Renal pelvis (tissue), 1 donor: ENCODE measurements at regions not wholly inside any gene's neighbourhood (a gene's known extent, or its start where the extent isn't known, plus 50 kb on each side); places are given as distances from the start of the nearest gene placed in this dataset.

ENCODE experiments used
- DNase-seq: peaks from one replicate; pipeline ENCODE4 v3.0.0-alpha.2; 2013

DNA sequence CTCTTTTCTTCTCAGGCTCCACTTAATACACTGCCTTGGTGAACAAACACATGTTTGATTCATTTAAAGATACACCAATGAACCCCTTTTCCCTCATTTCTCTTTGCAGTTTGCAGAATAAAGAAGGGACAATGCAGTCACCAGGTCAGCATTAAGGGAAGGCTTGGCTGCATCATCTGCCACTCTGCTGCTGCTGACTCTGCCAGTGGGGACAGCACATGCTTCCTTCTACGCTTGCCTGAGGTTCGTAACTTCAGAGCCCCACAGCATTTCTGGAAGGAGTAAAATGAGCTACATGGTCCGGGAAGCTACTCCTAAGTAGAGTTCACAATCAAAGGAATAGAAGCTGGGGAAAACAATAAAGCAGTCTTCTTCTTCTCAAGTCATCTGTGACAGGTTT lies 178.9 kb upstream of the GATB start:
- no peak for DNase-seq

DNA sequence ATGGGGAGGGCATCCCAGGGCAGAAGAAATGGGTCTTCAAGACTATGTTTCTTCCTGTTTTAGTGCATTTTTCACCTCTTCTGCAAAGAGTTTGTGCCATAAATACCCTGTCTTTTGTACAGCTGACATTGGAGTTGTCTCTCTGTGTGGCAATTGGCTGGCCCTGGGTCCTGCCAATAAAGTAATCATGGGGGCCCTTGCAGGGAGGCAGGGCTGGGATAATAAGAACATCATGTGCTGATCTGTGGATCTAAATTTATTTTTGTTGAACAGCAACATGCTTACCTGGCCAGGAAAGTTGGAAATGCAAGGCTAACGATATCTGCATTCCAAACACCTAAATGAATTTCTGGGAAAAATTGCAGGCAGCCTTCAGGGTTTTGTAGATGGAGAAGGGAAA lies 174.6 kb upstream of the GATB start:
- no peak for DNase-seq

DNA sequence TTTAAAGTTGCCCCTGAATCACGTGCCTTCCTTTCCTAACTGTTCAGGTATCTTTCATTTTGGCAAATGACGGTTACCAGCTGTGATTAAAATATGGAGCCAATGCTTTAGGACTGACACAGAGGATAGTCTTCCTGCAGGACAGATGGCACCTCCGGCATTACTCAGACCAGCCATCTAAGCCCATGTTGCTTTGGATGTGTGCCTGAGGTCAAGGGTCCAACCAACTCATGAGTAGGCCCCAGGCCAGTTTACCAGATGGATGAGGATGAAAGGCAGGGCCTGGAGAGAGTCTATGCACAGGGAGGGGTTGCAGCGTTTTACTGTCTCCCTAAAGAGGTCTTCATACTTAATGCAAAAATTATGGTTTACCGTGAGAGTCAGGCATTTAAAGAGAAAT lies 174.0 kb upstream of the GATB start:
- DNase-seq, result no peak

DNA sequence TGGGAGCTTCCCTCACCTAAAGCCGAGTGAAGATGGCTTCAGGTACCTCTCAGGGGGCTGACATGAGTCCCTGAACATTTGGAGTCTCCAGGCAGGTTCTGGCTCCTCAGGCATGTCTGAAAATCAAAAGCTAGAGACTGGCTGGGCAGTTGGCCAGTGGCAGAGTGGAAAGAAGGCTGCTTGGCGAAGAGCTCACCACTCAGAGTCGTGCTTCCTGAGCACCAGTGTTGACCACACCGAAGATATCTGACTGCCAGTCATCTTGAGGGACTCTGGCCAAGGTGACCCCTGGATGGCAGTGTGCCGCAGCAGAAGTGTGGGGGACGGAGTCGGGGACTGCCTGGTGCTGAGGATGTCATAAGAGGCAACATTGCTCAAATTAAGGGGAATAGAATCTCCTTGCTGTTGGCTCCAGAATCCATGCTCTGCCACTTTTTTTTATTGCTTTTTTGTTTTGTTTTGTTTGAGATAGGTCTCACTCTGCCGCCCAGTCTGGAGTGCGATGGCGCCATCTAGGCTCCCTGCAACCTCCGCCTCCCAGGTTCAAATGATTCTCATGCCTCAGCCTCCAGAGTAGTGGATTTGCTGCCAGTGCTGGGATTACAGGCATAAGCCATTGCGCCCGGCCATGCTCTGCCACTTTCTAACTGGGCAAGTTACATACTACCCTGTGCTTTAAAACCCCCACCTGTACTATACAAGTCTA lies 172.5 kb upstream of the GATB start:
- DNase-seq, result no peak

DNA sequence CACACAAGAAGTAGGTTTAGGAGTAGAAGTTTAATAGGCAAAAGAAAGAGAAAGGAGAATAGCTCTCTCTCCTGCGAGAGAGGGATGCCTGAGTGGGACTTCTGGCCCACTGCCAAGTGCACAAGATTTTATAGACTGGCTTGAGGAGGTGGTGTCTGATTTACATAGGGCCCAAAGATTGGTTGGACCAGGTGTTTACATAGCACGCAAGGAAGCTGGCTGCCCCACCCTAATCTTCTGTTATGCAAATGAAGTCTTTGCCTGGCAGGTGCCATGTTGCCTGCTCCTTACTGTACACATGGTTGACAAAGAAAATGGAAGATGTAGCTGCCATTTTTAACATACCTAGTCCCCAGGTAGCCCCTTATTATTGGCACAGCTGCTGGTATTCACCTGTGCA lies 170.8 kb upstream of the GATB start:
- DNase-seq, result no peak

DNA sequence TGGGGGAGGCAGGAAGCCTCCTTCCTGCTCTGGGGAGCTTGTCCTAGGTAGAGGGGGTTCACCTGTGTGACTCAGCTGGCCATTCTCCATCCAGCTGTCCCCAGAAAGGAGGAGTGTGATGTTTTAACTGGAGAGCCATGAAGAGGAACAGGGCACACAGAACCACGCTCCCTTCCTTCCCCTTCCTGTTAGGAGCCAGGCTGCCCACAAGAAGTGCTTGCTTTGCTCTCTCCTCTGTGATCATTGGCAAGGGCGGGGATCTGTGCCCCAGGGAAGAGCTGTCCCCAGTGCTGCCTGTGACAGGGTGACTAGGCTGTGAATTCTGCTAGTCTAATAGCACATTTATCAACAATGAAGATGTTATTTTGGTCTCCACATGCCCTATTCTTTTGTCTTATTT lies 169.6 kb upstream of the GATB start:
- DNase-seq, result no peak

DNA sequence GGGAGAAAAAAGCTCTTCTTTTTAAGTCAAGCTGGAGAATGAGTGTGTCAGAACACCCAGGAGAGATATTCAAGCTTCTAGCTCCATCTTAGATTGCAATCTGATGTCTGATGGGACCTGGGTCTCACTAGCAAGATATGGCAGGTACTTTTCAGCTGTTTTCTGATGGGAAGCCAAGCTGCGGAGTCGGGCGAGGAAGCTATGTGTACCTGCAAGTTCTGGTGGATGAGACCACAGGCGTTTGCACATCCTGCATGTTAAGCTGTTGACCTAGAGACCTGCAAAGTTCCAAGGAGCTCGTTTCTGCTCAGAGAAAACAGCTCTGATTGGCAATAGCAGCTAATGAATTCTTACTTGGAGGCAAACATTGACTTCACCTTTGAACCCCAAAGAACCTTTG lies 167.3 kb upstream of the GATB start:
- DNase-seq, result no peak

DNA sequence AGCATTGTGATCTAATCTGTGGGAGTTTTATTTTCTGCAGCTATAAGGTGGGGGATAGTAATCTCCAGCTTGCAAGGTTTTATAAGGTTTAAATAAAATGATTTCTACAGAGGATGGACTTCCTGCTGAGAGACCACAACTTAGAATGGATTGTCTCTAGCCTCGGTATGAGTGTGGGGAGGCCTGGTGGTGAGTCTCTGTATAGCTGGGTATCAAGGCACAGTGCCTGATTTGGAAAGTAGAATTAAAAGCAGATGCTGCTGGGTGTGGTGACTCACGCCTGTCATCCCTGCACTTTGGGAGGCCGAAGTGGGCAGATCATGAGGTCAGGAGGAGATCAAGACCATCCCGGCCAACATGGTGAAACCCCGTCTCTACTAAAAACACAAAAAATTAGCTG lies 162.0 kb upstream of the GATB start:
- DNase-seq, result no peak

DNA sequence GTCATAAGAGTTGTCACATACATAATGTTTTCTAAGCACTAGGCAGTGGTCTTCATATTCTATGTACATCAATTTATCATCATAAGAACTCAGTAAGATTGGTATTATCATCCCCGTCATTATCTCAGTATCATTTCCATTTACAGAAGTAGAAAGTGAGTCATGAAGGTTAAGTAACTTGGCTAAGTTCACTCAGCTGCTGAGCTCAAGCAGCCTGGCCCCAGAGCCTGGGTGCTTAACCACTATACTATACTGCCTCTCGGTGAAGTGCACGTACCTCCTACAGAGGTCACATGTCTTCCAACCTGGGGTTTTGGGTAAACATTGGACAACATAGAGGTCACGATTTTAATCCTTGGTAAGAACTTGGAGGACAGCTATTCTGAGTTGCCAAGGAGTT lies 161.5 kb upstream of the GATB start:
- no peak for DNase-seq

DNA sequence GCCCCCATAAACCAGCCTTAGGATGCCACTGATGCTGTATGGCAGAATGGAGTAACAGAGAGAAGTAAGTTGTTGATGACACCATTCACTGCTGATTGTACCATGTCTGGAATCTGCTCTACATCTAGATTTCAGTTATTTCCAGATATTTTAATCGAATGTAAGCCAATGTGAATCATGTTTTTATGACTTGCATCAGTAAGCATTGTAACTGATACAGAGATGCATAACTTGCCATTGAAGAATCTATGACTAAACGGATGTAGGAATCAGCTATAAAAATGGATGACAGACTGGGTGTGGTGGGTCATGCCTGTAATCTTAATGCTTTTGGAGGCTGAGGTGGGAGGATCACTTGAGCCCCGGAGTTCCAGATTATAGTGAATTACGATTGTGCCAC lies 161.0 kb upstream of the GATB start:
- DNase-seq, result no peak

DNA sequence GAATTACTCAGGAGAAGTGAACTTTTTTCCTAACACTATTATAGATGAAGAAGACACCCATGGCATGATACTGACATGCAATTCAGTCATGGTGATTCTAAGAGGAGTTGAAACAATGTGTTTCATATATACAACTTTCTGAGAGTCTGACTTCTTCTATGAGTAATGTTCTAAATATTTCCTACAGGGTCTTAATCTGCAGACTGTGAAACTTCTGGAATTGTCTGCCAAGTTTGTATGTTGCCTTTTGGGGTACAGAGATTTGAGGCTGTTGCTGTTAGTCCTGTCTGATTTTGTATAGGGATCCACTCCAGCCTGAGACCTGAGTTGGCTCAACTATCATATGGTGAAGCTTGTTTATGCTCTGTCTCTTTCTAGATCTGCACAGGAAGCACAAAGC lies 160.6 kb upstream of the GATB start:
- no peak for DNase-seq

DNA sequence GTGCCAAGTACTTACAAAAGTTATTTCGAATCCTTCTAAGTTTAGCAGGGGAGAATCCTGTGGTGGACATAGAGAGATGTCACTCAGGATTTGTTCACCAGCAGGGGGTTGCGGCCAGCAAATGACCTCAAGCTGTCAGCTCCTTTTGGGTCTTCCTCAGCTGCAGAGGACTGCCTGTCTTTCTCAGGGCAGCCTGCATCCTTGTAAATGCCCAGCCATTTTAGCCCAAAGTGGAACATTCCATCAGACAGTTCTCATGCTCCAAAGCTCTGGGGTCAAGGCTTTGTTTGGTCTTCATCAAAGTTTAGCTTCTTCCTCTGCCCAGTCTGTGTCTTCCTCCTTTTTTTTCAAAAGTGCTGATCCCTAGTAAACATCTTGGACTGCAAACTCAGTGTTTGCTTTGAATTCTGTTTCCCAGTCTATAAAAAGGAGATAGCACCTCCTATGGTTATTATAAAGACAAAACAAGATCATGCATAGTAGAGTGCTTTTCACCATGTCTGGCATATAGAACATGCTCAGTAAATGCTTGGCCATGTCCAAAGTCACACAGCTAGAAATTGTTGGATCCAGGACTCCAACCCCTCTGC lies 156.4 kb upstream of the GATB start:
- no peak for DNase-seq

DNA sequence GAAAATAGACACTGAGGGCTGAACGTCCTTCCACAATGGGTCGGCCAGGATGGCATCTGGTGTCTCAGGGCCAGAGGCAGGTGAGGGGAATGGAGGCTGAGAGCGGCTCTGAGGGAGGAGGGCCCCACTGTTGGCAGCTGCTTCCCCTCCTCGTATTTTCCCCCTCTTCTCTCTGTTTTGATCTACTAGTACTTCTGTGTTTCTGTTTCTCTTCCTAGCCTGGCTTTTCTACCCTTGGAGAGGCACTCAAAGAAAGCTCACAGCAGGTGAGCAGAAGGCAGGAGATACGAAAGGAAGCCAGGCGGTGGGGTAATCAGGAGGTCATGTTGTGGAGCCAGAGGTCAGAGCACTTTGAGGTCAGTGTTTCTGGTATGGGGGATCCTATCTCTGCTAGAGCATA lies 151.8 kb upstream of the GATB start:
- DNase-seq, result no peak

DNA sequence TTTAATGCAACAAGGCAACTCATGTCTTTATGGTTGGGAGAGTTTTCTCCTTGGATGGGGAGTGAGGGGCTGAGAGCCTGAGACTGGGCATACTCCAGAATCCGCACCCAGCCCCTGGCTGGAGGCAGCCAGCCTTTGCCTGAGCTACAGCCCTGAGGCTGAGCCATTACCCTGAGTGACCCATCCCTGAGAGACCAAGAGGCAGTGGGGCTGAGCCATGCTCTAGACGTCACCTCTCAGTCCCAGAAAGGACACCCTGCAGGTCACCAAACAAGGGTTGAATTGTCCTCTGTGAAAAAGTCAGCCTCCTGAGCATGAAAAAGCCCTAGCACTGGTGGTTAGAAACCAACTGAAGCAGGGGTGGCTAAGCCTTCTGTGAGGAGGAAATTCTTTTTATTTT lies 151.2 kb upstream of the GATB start:
- DNase-seq, result no peak

DNA sequence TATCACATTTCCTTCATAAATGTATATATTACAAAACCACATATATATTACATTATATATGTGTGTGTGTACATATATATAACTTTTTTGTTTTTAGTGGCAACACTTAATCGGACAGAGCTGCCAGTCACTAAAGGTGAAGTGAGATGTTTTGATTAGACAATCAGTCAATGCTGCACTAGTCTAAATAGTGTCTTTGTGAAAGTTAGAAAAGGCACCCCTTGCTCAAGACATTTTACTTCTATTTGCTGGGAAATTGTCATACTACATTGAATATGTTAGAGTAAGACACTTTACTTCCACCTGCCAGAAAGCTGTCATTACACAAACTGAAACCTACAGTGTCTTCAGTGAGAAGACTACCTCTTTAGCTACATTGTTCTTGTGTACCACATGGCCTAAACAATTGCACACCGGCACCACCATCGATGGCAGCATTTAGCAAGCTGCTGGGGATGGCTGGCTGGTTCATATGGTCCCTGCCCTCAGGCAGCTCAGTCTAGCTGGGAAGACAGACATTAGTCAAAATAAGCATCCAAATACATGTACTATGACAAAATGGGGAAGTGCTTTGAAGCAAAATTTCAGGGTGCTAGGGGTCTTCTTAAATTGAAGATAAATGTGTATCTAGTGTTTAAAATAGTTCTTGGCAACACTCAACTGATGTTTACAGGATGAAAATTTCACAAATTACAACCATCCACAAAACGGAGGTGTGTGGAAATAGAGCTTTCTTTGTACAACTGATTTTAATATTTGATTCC lies 148.1 kb upstream of the GATB start:
- DNase-seq, result no peak

DNA sequence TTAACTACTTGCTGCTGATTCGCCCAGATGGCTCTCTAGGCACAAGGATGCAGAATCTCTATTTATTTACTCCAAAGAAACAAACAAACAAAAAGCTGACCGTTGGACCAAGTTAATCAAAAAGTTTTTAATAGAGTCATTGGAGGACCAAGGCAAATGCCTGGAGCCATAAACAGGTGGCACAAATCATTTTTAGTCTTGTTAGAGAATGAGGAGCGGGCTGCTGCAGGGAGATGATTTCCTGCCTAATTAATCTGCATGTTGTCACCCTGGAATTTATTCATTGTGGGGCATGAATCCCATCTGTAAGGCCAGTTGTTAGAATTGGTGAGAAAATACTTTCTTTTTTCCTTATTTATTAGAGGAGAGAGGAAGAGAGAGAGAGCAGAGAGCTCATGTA lies 147.4 kb upstream of the GATB start:
- DNase-seq, result peak; percentile 36

DNA sequence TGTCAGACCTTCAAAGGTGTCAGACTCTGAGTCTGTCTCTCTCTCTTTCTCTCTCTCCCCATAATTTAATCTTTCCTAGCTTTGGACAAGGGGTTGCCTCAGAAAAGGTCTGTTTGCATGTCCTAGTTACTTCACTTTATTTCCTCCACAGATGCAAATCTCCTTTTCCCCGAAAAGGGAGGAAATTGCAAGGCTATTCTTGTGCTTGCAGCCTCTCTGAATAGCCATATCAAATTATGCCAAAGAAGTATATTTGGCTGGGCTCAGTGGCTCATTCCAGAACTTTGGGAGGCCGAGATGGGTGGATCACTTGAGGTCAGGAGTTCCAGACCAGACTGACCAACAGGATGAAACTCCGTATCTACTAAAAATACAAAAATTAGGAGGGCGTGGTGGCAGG lies 145.6 kb upstream of the GATB start:
- DNase-seq, result no peak

DNA sequence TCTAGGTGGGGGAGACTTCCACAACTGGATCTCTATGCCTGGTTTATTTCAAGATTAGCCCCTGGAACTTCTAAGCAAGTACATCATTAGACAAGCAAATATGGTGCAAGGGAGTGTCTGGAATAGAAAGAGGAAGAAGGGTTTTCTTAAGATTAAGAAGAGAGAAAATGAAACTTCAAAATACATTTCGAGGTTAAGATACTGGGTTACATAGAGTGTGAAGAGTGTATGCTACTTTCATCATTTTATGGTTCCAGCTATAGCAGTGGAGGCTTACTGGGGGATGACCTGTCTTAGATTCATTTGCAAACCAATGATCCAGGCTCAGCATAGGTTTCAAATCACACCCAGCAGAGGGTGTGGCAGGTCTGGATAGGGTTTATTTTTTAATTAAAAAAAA lies 144.4 kb upstream of the GATB start:
- DNase-seq, result no peak

DNA sequence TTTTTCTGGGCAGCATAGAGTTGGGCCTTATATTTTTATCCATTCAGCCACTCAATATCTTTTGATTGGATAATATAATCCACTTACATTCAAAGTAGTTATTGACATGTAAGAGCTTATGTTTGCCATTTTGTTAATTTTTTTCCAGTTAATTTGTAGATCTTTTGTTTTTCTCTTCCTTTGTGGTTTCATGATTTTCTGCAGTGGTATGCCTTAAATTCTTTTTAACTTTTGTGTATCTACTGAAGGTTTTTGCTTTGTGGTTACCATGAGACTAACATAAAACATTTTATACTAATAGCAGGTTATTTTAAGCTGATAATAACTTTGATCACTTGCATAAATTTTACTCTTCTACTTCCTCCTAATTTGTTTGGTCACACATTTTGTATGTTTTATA lies 140.8 kb upstream of the GATB start:
- no peak for DNase-seq

DNA sequence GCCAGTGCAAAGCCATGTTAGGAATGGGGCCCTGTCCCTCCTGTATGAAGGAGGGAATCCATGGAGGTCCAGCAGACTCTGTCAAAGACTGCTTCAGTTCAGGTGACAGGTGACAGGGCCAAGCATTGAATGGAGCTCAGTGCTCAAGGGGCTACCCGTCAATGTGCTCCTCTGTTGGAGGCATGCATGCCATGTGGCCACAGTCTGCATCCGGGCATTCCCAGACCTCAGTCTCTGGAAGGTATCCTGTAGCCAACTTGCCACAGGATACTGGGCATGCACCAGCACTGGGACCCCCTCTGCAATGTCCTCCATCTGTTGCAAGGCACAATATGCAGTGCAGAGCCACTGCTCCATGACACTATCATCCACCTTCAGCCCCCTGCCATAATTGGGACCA lies 136.1 kb upstream of the GATB start:
- DNase-seq, result no peak

DNA sequence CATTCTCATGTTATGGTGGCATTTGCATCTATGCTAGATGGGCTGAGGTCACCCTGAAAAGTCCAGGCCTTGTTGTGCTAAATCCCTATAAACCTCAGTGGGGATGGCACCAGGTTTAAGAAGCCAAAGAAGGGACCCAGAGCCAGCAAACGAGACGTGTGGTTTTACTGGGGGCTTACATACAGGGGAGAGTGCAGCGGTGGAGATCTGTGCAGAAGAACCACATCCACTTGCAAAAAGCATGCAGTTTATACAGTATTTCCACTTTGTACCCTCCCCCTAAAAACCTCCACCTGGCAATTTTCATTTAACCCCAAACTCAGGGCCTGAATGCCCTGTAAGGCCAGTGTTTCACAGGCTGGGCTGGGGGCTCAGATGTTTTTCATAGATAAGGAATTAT lies 134.9 kb upstream of the GATB start:
- no peak for DNase-seq

DNA sequence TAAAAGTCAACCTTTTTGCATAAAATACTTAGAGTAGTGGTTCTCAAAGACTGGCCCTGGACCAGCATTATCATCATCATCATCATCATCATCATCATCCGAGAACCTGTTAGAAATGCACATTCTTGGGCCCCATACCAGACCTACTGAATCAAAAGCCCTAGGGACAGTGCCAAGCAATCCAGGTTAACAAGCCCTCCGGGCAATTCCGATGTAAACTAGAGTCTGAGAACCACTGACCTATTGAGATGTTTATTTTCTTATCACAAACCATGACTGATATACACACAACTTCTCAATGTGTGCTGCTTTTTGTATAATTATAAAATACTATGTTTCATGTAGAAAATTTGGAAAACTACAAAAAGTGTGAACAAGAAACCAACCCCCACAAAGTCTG lies 133.4 kb upstream of the GATB start:
- DNase-seq, result no peak

DNA sequence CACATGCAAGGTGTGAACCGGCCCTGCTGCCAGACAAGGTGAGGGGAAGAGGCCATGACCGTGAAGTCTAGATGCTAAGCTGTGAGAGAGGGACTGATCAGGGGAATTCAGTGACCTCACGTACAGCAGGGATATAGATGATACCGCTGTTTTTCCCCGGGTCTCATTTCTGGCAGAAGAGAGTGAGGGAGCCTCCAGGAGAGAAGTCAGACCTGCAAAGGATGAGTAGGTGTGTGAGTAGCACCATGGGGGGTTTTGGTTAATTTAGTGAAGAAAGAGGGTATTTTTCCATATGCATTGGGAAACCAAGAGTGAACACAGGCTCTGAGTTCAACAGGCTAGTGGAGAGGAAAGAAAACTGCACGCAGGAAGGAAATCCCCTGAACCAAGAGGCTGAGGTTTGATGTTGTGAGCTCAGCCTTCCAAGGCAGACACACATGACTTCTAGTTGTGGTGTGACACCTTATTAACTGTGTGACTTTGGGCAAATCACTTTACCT lies 127.6 kb upstream of the GATB start:
- DNase-seq, result no peak

DNA sequence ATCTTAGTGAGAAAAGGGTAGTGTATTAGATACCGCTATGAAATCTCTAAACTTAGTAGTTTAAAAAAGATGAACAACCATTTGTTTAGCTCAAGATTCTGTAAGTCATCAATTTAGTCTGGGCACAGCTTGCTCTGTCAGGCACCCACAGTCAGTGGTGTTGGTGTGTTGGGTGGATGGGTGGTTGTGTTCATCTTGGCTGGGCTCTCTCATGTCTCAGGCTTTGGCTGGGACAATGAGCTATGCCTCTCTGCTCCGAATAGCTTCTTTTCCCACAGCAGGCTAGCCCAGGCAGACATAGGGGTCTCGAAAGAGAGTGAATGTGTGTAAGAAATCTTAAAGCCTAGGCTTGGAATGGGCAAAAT lies 127.0 kb upstream of the GATB start:
- no peak for DNase-seq
